HuH-7.5 (cell line): ENCODE measurements at regions not wholly inside any gene's neighbourhood (a gene's known extent, or its start where the extent isn't known, plus 50 kb on each side); places are given as distances from the start of the nearest gene placed in this dataset.
"Not testable (repeated sequence)": the region's sequence is repeated elsewhere in the genome, so short reads cannot be mapped to it uniquely, and the experiment has no call there.

Source experiments
- DNase-seq: peaks from one replicate; pipeline ENCODE4 v3.0.0; 2011; ENCODE audit warnings: low spot score

DNA sequence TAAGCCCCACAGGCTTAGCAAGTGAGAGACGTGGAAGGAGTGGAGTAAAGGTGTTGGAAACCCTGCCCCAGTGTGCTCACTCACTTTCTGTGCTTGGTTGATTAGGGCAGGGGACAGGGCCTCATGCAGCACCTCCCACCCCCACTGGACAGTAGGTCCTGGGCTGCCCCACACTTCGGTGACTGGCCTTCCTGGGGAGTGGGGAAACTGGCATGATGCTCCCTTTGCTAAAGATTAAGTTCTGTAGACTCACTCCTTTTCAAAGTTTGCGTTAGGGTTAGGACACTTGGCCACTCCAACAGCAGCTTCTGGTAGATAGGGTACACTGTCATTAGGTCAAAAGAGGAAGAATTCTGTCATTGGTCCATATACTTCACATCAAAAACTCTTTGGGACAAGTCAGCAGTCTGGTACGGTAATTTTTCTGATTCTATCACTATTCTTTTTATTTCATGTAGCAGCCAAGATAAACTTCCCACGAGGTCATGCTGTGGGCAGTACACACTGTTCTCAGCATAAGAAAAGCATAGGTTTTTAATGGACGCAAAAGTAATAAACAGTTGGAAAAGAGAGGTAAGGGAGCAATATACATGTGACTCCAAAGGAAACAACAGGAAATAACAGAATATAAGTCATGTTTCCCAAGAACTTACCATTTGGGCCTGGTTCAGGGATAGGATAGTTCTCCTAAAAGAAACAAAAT, 106.6 kb upstream of the TERB2 start:
- not testable (repeated sequence) for DNase-seq

DNA sequence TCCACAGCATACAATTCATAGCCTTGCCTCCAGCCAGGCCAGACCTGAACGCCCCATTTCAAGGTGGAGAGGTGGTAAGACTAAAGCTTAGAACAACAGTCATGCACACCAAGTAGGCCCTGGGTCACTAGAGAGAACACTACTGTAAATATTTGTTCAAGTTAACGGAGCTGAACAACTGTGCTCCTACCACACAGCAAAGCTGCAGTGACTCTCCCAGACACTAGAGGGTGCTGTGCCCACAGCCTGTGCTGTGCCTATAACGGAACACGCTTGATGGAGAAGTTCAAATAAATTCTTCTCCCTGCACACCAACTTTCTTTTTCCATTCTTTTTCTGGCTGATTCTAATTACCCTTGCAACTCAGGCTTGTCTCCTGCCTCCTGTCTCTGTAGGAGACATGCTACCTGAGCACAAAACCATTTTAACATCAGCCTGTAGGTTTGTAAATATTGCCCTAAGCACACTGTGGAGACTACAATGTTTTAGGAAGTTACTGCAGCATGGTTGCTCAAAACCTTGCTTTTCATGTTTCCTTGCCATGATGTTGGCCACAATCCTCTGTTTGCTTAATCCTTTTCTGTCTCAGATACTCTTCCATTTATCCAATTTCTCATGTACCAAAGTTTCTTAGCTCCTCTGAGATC, 103.1 kb upstream of the TERB2 start:
- DNase-seq = peak; percentile 23

DNA sequence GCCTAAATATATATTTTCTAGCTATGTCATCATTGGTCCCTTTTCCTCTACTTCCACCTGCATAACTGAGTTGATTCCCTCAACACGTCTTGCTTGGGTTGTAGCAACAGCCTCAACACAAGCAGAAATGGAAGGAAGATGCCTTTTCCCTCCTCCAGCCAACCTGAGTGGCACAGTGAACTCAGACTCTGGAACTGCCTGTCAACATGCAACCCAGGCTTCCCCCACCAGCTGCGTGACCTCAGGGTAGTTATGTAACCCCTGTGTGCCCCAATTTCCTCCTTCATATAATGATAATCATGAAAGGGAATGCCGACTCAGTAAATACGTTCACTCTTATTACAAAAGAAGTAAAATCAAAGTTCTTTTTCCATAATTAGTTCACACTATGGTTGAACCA, 101.8 kb upstream of the TERB2 start:
- not testable (repeated sequence) for DNase-seq

DNA sequence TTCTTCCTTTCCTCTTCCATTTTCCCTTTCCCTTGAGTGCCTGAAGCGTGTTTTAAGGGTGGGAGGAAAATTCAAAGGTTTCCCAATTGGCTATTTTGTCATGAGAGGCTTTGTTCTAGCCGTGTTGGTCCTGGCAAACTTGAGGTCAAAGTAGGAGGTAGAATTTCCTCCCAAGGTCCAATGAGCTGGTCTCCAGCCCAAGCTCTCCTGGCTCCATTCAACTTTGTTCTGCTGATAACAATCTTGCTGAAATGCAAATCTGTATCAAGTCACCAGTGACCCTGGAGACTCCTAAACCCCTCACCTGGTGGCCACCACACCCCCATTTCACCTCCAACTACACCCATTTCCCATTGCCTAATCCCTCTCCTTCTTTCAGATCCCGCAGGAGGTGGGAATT, 100.2 kb upstream of the TERB2 start:
- not testable (repeated sequence) for DNase-seq

DNA sequence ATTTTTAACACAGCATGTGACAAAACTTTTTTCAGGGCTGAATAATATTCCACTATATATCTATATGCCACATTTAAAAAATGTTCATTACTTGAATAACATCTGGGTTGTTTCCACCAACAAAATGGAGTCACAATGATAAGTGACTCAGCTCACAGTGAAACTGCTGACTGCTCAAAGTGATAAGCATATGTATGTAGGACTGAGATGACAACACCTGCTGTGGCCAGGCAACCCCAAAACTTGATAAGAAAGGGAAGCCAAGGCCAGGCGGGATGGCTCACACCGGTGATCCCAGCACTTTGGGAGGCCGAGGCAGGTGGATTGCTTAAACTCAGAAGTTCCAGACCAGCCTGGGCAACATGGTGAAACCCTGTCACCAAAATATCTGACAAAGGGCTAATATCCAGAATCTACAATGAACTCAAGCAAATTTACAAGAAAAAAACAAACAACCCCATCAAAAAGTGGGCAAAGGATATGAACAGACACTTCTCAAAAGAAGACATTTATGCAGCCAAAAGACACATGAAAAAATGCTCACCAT, 99.2 kb upstream of the TERB2 start:
- DNase-seq = not testable (repeated sequence)

DNA sequence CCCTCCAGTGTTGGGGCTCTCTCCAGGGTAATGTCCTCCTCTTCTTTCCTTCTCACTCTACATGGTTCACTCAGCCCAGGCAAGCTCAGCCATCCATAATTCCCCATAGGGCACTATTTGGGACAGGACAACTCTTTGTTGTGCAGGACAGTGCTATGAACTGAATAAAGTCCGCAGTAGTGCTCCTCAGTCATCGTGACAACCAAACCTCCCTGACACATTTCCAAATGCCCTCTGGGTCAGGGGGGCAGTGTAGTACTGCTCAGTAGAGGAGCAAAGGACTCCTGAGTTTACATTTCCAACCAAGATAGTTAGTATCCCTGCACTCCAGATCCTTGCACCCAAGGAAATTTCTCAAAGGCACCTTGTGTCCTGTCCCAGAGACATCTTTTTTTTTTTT, 97.4 kb upstream of the TERB2 start:
- not testable (repeated sequence) for DNase-seq

DNA sequence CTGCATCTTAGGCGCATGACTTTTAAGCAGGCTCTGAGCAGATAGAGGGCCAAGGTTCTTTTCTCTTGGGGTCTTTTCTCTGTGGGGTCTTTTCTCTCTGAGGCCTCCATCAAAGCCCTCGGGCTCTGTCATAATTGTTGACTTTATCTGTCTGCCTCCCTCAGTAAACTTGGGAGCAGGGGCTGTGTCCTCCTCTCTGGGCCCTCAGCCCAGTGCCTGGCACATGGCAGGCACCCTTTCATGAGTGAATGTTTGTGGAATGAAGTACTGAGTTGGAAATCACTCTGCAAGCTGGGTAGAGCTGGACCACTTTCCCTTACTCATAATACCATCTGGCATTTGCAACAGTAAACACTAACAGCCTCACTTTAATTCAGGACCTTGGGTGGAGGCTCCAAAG, 96.3 kb upstream of the TERB2 start:
- DNase-seq = not testable (repeated sequence)

DNA sequence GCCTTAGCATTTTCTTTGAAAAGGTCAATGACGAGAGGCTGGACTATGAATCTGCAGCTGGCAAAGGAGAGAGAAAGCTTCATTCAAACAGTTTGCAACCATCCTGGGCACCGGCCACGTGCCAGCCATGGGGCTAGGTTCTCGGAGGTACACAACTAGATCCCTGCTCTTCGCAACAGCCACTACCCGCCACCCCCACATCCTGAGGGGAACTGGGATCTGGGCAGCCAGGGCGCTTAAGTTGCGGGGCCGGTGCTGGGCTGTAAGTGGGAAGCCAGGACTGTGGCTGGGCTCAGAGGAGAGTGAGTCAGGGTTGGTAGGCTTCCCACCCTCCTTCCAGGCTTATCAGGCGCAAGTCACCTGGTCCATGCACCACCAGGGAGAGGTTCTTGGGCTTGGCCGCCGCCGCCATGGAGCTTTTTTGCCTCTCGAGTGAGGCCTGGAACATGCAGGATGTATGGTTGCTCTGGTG, 95.0 kb upstream of the TERB2 start:
- DNase-seq = no peak

DNA sequence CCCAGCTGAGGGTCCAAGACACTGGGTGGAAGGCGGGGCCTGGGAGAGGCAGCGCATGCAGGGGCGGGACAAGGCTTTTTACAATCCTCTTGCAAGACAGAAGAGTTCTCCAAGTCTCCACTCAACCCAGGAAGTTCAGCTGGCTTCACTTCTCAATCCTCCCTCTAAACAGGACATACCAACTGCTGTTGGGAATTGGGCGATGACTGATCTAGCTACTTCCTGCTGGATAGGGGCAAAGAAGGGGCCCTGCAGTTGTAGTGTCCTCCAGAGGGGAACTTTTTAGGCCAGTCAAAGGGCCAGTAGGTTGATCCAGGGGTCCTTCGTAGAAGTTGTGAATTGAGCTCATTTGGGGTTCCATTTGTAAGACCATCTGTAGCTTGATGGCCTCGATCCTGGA, 94.6 kb upstream of the TERB2 start:
- DNase-seq = no peak

DNA sequence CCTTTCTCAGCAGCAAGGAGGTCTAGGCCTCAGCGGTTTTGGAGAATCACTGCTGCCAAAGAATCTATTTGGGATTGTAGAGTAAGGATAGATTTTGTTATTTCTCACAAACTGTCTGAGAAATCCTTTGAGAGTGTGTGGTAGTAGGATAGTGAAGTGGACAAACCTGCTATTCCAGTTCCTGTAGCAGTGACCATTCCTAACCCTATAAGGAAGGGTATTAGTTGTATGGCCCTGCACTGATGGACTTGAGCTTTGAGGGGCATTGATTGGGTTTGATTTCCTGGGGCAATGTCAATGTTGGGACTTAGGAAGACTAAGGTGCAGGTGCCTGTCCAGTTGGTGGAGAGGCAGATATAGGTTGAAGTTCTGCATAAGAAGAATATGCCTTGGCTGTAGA, 93.6 kb upstream of the TERB2 start:
- DNase-seq = not testable (repeated sequence)

DNA sequence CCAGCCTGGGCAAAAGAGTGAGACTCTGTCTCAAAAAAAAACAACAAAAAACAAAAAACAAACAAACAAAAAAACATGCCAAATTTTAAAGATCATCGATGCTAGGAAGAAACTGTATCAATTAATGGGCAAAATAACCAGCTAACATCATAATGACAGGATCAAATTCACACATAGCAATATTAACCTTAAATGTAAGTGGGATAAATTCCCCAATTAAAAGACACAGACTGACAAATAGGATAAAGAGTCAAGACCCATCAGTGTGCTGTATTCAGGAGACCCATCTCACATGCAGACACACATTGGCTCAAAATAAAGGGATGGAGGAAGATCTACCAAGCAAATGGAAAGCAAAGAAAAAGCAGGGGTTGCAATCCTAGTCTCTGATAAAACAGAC, 88.4 kb upstream of the TERB2 start:
- not testable (repeated sequence) for DNase-seq

DNA sequence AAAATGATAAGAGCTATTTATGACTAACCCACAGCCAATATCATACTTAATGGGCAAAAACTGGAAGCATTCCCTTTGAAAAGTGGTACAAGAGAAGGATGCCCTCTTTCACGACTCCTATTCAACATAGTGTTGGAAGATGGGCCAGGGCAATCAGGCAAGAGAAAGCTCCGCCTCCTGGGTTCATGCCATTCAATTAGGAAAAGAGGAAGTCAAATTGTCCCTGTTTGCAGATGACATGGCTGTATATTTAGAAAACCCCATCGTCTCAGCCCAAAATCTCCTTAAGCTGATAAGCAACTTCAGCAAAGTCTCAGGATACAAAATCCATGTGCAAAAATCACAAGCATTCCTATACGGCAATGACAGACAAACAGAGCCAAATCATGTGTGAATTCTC, 86.4 kb upstream of the TERB2 start:
- DNase-seq = not testable (repeated sequence)

DNA sequence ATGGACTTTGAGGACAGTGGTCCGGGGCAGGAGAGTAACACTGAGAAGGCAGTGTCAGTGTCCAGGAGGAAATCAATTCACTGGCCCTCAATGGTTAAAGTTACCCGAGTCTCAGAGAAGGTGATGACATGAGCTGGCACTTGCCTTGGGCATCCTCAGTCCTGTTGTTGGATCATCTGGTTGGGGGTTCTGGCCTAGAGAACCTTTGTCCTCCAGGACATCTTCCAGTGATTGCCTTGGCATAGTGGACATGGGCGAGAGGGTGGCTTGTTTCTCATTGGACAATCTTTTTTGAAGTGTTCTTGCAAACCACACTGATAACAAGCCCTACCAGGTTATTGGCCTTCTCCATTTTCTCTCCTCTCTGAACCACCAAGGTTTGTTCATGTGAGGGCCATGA, 83.4 kb upstream of the TERB2 start:
- DNase-seq = no peak

DNA sequence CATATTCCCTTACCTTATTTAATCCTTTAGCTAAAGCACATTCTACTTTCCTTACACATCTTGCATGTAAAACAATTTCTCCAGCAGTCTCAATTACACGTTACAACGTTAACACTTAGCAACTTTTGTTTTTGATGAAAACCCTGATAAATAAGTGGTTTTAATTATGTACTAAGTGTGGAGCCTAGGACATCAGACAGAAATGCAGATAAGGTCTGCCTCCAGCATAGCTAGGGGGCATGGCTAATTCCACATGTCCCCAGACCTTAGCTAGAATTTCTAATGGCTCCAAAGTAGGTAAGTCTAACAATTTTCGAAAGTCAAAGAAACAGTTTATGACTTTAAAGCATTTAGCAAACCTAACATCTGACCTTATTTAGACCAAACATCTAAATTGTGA, 77.4 kb upstream of the TERB2 start:
- DNase-seq = no peak

DNA sequence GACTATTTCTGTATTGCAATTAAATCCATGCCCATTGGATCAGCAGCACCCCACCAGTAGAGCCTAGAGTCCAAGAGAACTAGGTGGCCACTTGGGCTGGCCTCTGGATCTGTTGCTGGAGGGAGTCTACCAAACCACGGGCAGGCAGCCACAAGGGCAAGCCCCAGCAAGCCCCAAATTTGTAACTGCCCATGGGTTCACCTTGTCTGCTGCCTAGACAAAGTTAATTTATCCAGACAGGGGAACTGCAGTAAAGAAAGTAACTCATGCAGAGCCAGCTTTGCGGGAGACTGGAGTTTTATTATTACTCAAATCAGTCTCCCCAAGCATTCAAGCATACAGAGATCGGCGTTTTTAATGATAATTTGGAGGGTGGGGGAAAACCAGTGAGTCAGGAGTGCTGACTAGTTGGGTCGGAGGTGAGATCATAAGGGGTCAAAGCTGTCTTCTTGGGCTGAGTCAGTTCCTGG, 74.0 kb upstream of the TERB2 start:
- DNase-seq = no peak

DNA sequence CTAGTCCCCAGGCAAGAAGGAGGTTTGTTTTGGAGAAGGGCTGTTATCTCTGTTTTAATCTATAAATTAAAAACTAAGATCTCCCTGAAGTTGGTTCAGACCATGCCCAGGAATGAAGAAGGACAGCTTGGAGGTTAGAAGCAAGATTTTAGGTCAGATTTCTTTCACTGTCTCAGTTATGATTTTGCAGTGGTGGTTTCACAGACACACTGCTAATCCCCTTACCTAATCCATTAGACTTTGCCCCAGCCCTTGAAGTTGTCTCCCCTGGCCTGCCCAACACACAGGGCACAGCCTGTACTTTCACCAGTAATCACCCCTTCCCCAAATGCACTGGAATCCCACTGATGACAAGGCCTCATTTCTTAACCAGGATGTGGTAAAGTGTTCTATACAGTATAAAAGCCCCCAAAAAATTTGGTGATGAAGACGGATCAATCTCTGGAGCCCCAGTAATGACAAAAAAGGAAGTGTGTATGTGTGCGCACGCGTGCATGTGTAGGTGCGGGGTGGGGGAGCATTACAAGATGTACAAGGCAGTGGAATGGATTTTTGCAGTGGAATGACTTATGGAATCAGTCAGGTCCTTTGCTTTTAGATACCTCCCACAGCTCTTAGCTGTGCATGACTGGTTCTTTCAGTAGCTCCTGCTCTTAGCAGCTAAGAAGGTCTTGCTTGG, 73.1 kb upstream of the TERB2 start:
- DNase-seq = no peak

DNA sequence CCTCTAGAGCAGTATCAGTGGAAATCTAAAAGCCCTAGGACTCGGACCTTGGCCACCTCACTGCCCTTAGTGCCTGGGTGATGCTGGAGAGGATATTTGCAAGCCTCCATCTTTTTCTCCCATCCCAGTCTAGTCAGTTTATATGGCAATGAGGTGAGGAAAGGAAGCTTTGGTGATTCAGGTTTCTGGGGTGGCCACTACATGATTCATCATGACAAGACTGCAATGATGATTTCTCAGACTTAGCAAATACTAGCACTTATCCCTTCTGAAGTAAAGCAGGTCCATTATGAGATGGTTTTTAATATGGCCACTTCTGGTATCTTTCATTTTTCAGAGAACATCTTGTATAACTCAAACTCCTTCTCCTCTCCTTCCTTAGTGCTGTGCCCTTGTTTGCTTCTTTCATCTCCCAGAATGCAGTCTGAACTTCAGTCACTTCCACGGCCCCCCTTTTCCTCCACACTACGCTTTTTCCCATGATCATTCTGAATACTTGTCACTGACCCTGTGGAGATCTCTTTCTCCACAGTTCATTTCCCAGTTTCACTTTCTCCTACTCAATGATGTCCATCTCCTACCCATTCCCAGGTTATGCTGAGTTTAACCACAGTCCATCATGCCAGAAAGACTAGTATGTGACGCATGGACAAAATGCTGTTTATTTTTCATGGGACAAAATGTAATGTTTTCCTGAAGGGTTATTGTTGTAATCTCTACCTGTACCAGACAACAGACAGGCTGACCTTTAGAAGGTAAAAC, 57.4 kb upstream of the TERB2 start:
- not testable (repeated sequence) for DNase-seq

DNA sequence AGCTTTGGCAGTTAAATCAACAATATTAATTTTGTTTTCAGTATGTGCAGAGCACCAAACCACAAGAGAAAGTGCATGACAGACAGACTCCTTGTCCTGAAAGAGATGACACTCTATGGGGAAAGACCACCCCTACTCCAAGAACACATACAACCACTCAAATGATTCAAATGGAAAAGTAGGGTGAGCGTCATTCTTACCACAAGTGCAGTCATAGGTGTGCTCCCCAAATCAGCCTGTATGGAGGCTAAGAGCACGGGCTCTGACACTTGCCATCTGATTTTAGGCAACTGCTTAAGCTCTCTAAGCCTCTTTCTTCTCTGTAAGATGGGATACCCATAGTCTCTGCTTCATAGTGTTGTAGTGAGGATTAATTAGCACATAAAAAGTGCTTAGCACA, 56.7 kb upstream of the TERB2 start:
- DNase-seq = not testable (repeated sequence)

DNA sequence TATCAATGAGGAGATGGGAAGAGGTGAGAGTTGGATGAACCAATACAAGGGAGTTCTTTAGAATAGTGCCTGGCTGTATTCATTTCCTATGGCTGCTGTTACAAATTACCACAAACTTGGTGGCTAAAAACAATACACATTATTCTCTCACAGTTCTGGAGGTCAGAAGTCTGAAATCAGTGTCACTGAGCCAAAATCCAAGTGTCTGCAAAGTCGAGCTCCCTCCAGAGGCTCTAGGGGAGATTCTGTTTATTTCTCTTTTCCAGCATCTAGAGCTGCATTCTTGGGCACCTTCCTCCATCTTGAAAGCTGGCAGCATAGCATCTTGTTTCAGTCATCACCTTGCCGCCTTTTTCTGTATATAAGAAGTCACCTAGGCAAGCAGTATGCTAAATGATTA, 55.7 kb upstream of the TERB2 start:
- DNase-seq = not testable (repeated sequence)

DNA sequence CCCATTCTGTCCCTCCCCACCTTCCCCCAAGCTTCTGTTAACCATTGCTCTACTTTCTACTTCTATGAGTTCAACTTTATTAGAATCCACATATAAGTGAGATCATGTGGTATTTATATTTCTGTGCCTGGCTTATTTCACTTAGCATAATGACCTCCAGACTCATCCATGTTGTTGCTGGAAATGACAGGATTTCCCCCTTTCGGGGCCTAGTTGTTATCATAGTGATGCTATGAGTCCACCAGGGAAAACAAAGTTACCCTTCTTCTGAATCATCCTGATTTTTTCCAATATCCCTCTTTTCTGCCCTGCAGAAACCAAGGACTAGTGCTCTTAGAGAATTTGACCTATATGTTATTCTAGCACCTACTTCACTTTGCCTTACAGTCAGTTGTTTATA, 53.2 kb upstream of the TERB2 start:
- DNase-seq = not testable (repeated sequence)

DNA sequence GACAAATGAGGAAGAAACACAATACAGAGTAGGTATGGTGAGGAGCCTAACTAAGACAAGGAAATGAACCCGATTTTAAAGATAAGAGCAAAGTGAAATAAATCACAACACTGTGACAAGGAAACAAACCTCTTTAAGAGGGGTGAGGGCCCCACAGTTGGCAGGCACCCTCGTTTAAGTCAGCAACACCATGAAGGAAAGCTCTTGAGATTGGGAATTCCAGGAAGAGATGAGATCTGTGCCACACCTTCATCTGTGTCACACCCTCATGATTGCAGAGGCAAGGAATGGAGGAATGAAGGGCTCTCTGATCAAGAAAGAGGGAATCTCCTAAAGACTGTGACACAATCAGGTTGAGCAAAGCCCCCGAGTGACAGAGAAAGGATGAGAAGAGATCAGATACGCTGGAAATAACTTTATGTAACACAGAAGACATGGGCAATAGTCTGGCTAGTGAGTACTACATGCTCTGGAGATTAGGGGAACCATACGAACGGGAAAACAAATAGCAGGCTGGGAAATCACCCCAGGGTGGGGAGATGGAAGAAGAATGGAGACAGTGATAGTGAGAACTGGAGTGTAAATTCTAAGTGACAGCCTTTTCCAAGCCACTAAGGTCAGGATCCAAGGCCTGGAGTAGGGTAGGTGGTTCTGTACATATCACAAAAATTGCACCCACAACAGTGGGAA, 51.7 kb upstream of the TERB2 start:
- DNase-seq = not testable (repeated sequence)
